HG02885 (cell line): ENCODE measurements at regions not wholly inside any gene's neighbourhood (a gene's known extent, or its start where the extent isn't known, plus 50 kb on each side); places are given as distances from the start of the nearest gene placed in this dataset.
A peak's percentile ranks its signal among the peaks of the same experiment; 100 is the strongest.

Source experiments
- ATAC-seq: cut with Tn5 transposase; IDR thresholded peaks from one replicate; pipeline ENCODE4 v1.9.1; 2021; ENCODE audit warnings: mild to moderate bottlenecking; ENCODE audit not compliant: unreplicated experiment, poor library complexity

GRCh38 chr3:14304101-14305045 lies 98.0 kb upstream of the SLC6A6 start:
- ATAC-seq = no peak

- ATAC-seq = no peak
These were observed 97.1 kb upstream of the SLC6A6 start for GRCh38 chr3:14305324-14305723.

- ATAC-seq = no peak
These were observed 96.3 kb upstream of the SLC6A6 start for GRCh38 chr3:14306142-14306541.

GRCh38 chr3:14307656-14308302 lies 94.6 kb upstream of the SLC6A6 start:
- no peak for ATAC-seq

GRCh38 chr3:14311729-14312128 lies 90.7 kb upstream of the SLC6A6 start:
- ATAC-seq = no peak

GRCh38 chr3:14312375-14312774 lies 90.0 kb upstream of the SLC6A6 start:
- no peak for ATAC-seq

GRCh38 chr3:14317057-14317553 lies 85.3 kb upstream of the SLC6A6 start:
- ATAC-seq = no peak

GRCh38 chr3:14318646-14319045 lies 83.8 kb upstream of the SLC6A6 start:
- no peak for ATAC-seq

GRCh38 chr3:14319654-14320182 lies 82.7 kb upstream of the SLC6A6 start:
- ATAC-seq = peak; percentile 99

- no peak for ATAC-seq
These were observed 82.2 kb upstream of the SLC6A6 start for GRCh38 chr3:14320219-14320618.

GRCh38 chr3:14322001-14322400 lies 80.4 kb upstream of the SLC6A6 start:
- no peak for ATAC-seq

- no peak for ATAC-seq
These were observed 79.6 kb upstream of the SLC6A6 start for GRCh38 chr3:14322667-14323295.

- no peak for ATAC-seq
These were observed 78.8 kb upstream of the SLC6A6 start for GRCh38 chr3:14323401-14324223.

GRCh38 chr3:14324224-14324944 lies 78.0 kb upstream of the SLC6A6 start:
- no peak for ATAC-seq

- ATAC-seq = no peak
These were observed 74.0 kb upstream of the SLC6A6 start for GRCh38 chr3:14328422-14328821.

- ATAC-seq = no peak
These were observed 73.1 kb upstream of the SLC6A6 start for GRCh38 chr3:14329116-14329830.

- ATAC-seq = no peak
These were observed 72.6 kb upstream of the SLC6A6 start for GRCh38 chr3:14329842-14330241.

GRCh38 chr3:14330508-14330907 lies 71.9 kb upstream of the SLC6A6 start:
- ATAC-seq = no peak

- no peak for ATAC-seq
These were observed 71.2 kb upstream of the SLC6A6 start for GRCh38 chr3:14331251-14331650.
